ENCODE measurements at regions not wholly inside any gene's neighbourhood (a gene's known extent, or its start where the extent isn't known, plus 50 kb on each side); places are given as distances from the start of the nearest gene placed in this dataset.

DNA sequence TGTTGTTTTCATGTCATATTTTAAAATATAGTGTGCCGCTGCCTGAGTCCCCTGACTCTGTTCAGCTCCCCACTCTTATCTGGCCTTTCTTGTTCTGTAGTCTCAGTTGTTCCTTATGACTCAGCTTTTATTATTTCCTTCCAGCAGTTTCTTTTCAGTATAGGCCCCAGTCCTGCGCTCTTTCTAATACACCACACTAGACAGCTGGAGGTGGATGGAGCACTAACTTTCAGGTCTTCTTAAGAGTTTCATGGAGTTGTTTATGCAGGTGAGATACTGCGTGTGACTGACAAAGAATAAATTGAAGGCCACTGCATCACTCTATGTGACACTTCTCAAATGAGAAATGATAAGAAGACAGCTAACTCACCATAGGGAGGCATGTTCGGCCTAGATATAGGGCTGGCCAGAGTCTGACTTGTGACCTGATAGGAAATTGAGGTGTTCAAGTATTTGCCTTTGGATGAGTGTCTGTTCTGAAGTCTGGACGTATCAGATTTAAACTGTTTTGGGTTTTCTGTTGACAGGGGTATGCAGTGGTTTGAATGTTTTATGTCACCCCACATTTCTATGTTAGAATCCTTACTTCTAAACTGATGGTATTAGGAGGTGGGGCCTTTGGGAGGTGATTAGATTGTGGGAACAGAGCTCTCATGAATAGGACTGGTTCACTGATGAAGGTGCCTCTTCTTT lies 60.8 kb upstream of the CLMN start:
- Mint-ChIP-seq H3K4me3 (ENCODE audit: unreplicated experiment) (no peak overlapping the region), H3K27ac (ENCODE audit: unreplicated experiment) (no peak overlapping the region), H3K36me3 (ENCODE audit: low read depth, unreplicated experiment) (peaks cover 5% of the 10 kb centered on the region), H3K9me3 (ENCODE audit: unreplicated experiment) (peaks cover 6% of the 10 kb centered on the region), H3K4me1 (ENCODE audit: unreplicated experiment) (no peaks in the 10 kb centered on the region), H3K27me3 (ENCODE audit: unreplicated experiment) (peaks cover 7% of the 10 kb centered on the region)
- DNase-seq (ENCODE audit: low spot score) = no peak
- TF ChIP-seq, protein P1, sequence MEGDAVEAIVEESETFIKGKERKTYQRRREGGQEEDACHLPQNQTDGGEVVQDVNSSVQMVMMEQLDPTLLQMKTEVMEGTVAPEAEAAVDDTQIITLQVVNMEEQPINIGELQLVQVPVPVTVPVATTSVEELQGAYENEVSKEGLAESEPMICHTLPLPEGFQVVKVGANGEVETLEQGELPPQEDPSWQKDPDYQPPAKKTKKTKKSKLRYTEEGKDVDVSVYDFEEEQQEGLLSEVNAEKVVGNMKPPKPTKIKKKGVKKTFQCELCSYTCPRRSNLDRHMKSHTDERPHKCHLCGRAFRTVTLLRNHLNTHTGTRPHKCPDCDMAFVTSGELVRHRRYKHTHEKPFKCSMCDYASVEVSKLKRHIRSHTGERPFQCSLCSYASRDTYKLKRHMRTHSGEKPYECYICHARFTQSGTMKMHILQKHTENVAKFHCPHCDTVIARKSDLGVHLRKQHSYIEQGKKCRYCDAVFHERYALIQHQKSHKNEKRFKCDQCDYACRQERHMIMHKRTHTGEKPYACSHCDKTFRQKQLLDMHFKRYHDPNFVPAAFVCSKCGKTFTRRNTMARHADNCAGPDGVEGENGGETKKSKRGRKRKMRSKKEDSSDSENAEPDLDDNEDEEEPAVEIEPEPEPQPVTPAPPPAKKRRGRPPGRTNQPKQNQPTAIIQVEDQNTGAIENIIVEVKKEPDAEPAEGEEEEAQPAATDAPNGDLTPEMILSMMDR (IDR thresholded peaks at IDR 0.05; ENCODE audit: unreplicated experiment) = no peak

DNA sequence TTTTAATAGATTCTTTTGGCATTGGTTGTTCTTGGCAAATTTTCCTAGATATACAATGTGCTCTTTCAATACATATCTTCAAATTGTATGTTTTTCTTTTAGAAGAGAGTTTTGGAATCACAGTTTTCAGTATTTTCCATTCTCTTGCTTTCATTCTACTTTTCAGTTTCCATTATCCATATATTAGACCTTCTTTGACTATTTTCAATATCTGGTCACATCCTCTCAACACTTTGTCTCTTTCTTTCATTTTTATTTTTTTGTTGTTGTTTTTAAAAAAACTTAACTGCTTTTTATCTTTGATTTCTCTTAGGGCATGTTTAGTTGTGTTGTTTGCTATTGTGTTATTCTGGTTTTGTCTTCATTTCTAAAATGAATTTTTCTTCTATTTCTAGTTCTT lies 59.9 kb upstream of the CLMN start:
- peaks cover 4% of the 10 kb centered on the region for H3K27me3 Mint-ChIP-seq (ENCODE audit: unreplicated experiment)
- H3K9me3 Mint-ChIP-seq (ENCODE audit: unreplicated experiment) = peaks cover 6% of the 10 kb centered on the region
- no peak overlapping the region for H3K4me3 Mint-ChIP-seq (ENCODE audit: unreplicated experiment)
- DNase-seq (ENCODE audit: low spot score) = no peak
- no peak overlapping the region for H3K27ac Mint-ChIP-seq (ENCODE audit: unreplicated experiment)
- TF ChIP-seq, protein P1 (IDR thresholded peaks at IDR 0.05; ENCODE audit: unreplicated experiment) = no peak
- H3K36me3 Mint-ChIP-seq (ENCODE audit: low read depth, unreplicated experiment) = peaks cover 5% of the 10 kb centered on the region
- H3K4me1 Mint-ChIP-seq (ENCODE audit: unreplicated experiment) = no peaks in the 10 kb centered on the region

DNA sequence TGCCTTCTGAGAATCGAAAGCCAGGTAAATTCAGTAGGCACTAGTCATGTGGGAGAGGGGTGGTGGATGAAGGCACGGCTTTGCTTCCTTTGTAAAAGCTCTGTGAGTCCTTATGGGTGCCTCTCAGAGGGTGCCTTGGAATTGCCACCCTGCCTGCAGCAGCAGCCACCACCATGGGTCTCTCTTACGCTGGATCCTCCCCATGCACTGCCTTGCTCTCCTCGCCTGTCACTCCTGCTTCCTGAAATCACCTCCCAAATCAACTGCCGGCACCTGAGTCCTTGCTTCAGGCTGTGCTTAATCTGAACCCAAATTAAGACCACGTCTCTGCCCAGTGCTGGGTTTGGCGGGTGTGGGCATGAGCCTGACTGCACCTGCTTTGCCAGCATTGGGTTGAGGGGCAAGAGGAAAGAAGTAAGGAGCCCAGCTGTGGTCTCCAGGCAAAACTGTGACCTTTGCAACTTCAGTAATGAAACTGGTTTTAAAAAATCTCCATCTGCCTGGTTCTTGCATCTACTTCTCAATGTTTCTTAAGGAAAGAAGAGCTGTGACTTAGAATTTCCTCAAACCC lies 55.9 kb upstream of the CLMN start:
- TF ChIP-seq, protein P1 (IDR thresholded peaks at IDR 0.05; ENCODE audit: unreplicated experiment) = no peak
- Mint-ChIP-seq H3K4me1 (ENCODE audit: unreplicated experiment) (no peaks in the 10 kb centered on the region), H3K27me3 (ENCODE audit: unreplicated experiment) (peaks cover 1% of the 10 kb centered on the region), H3K9me3 (ENCODE audit: unreplicated experiment) (peaks cover 6% of the 10 kb centered on the region), H3K27ac (ENCODE audit: unreplicated experiment) (no peak overlapping the region), H3K36me3 (ENCODE audit: low read depth, unreplicated experiment) (peaks cover 5% of the 10 kb centered on the region), H3K4me3 (ENCODE audit: unreplicated experiment) (no peak overlapping the region)
- DNase-seq (ENCODE audit: low spot score) = no peak

DNA sequence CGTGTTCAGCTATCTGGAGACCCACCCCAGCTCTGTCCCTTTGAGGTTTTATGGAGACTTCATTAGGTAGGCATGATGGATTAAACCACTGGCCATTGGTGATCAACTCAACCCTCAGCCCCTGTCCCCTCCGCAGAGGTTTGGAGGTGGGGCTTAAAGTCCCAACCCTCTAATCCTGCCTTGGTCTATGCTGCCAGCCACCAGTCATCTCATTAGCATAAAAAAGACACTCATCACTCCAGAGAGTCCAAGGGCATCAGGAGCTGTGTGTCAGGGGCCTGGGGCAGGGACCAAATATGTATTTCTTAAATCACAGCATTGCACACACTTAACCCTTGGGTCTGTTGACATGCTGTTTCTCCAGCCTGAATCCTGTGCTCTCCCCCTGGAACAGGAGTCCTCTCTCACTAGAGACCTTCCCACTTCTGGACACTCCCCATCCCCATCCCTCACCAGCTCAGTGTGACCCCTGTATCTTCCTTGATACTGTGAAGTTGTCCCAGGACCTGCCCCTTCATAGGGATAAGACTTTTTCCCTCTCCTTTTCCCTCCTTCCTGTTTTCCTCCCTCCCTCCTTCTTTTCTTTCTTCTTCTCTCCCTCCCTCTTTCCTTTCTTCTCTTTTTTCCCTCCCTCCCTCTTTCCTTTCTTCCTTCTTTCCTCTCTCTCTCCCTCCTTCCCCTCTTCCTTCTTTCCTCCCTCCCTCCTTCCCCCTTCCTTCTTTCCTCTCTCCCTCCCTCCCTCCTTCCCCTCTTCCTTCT lies 54.7 kb upstream of the CLMN start:
- H3K4me3 Mint-ChIP-seq (ENCODE audit: unreplicated experiment) = no peak overlapping the region

More for the DNA sequence above, 54.7 kb upstream of the CLMN start:
- H3K36me3 Mint-ChIP-seq (ENCODE audit: low read depth, unreplicated experiment) = peaks cover 5% of the 10 kb centered on the region
- H3K9me3 Mint-ChIP-seq (ENCODE audit: unreplicated experiment) = peaks cover 1% of the 10 kb centered on the region
- no peak for DNase-seq (ENCODE audit: low spot score)
- H3K27ac Mint-ChIP-seq (ENCODE audit: unreplicated experiment) = no peak overlapping the region
- H3K4me1 Mint-ChIP-seq (ENCODE audit: unreplicated experiment) = no peaks in the 10 kb centered on the region
- peaks cover 1% of the 10 kb centered on the region for H3K27me3 Mint-ChIP-seq (ENCODE audit: unreplicated experiment)
- TF ChIP-seq, protein P1 (IDR thresholded peaks at IDR 0.05; ENCODE audit: unreplicated experiment) = no peak

Data from endothelial cell (in vitro differentiated cells).